HUES64 (cell line): ENCODE measurements at regions not wholly inside any gene's neighbourhood (a gene's known extent, or its start where the extent isn't known, plus 50 kb on each side); places are given as distances from the start of the nearest gene placed in this dataset.
"Not testable (repeated sequence)": the region's sequence is repeated elsewhere in the genome, so short reads cannot be mapped to it uniquely, and the experiment has no call there.

Source experiments
- H3K27ac ChIP-seq: 2 replicates; pipeline ENCODE4 v1.7.0; 2013; ENCODE audit warnings: low read depth, low read length, inconsistent platforms
- H3K27me3 ChIP-seq: 2 replicates; pipeline ENCODE4 v1.6.1; 2013; ENCODE audit warnings: mild to moderate bottlenecking, low read length; ENCODE audit not compliant: insufficient read depth
- H3K36me3 ChIP-seq: 2 replicates; pipeline ENCODE4 v1.6.1; 2013; ENCODE audit warnings: mild to moderate bottlenecking, low read length; ENCODE audit not compliant: insufficient read depth
- H3K4me1 ChIP-seq: 2 replicates; pipeline ENCODE4 v1.6.1; 2013; ENCODE audit warnings: mild to moderate bottlenecking, low read length, moderate library complexity; ENCODE audit not compliant: insufficient read depth
- H3K4me3 ChIP-seq: 2 replicates; pipeline ENCODE4 v1.5.1; 2013; ENCODE audit warnings: mild to moderate bottlenecking, low read length, moderate library complexity
- H3K9ac ChIP-seq: 2 replicates; pipeline ENCODE4 v1.6.1; 2013; ENCODE audit warnings: mild to moderate bottlenecking, low read depth, low read length
- H3K9me3 ChIP-seq: 2 replicates; pipeline ENCODE4 v1.6.1; 2013; ENCODE audit warnings: low read depth, low read length; ENCODE audit not compliant: insufficient read depth
- WGBS: fragments of 150-250, 120-280 bp; methylation state at CpG from one replicate; pipeline ENCODE4 v1.1.7; 2013; ENCODE audit warnings: missing lambda C conversion rate; 5-methylcytosine and 5-hydroxymethylcytosine counted together

- Histone ChIP-seq H3K36me3 (no peaks in the 10 kb centered on the region), H3K4me3 (no peak overlapping the region), H3K4me1 (no peaks in the 10 kb centered on the region), H3K9ac (no peak overlapping the region), H3K9me3 (peaks cover 77% of the 10 kb centered on the region), H3K27me3 (no peaks in the 10 kb centered on the region), H3K27ac (no peak overlapping the region)
- 57% methylated on average over 2 of the region's 2 CpGs for WGBS
These were observed 1157.4 kb downstream of the RPIA start for GRCh38 chr2:89848763-89849368.

- 67% methylated on average over 1 of the region's 3 CpGs for WGBS
- Histone ChIP-seq H3K36me3 (no peaks in the 10 kb centered on the region), H3K9ac (no peak overlapping the region), H3K27ac (no peak overlapping the region), H3K4me1 (no peaks in the 10 kb centered on the region), H3K4me3 (no peak overlapping the region), H3K9me3 (peaks cover 69% of the 10 kb centered on the region), H3K27me3 (no peaks in the 10 kb centered on the region)
These were observed 1158.3 kb downstream of the RPIA start for GRCh38 chr2:89849731-89850130.

- no peak overlapping the region for H3K9ac ChIP-seq
- H3K4me1 ChIP-seq = no peaks in the 10 kb centered on the region
- no peaks in the 10 kb centered on the region for H3K27me3 ChIP-seq
- H3K27ac ChIP-seq = no peak overlapping the region
- no peak overlapping the region for H3K4me3 ChIP-seq
- 78% methylated on average over 3 of the region's 3 CpGs for WGBS
- H3K36me3 ChIP-seq = no peaks in the 10 kb centered on the region
- H3K9me3 ChIP-seq = peaks cover 61% of the 10 kb centered on the region
These were observed 1159.0 kb downstream of the RPIA start for GRCh38 chr2:89850481-89850880.

GRCh38 chr2:89850881-89851582 is 1159.6 kb downstream of the RPIA start:
- 83% methylated on average over 4 of the region's 4 CpGs for WGBS
- H3K36me3 ChIP-seq = no peaks in the 10 kb centered on the region

GRCh38 chr2:89851583-89851905 is 1160.1 kb downstream of the RPIA start:
- H3K9ac ChIP-seq = no peak overlapping the region
- no peaks in the 10 kb centered on the region for H3K4me1 ChIP-seq
- H3K27me3 ChIP-seq = no peaks in the 10 kb centered on the region
- no peak overlapping the region for H3K4me3 ChIP-seq
- H3K27ac ChIP-seq = no peak overlapping the region
- H3K9me3 ChIP-seq = peaks cover 51% of the 10 kb centered on the region
- no peaks in the 10 kb centered on the region for H3K36me3 ChIP-seq
- 95% methylated on average over 1 of the region's 1 CpG for WGBS

More at GRCh38 chr2:89850881-89851582, 1159.6 kb downstream of the RPIA start:
- peaks cover 56% of the 10 kb centered on the region for H3K9me3 ChIP-seq
- H3K27ac ChIP-seq = no peak overlapping the region
- no peaks in the 10 kb centered on the region for H3K4me1 ChIP-seq
- no peaks in the 10 kb centered on the region for H3K27me3 ChIP-seq
- no peak overlapping the region for H3K9ac ChIP-seq
- no peak overlapping the region for H3K4me3 ChIP-seq

- H3K27ac ChIP-seq, H3K36me3 ChIP-seq, H3K27me3 ChIP-seq, H3K4me3 ChIP-seq, H3K9ac ChIP-seq, H3K4me1 ChIP-seq: not testable (repeated sequence)
- no CpG with 5 or more reads among the region's 1 CpG for WGBS
- peaks cover 34% of the 10 kb centered on the region for H3K9me3 ChIP-seq
These were observed 1162.0 kb downstream of the RPIA start for GRCh38 chr2:89853427-89853826.

- not testable (repeated sequence) for H3K36me3 ChIP-seq, H3K4me3 ChIP-seq, H3K27ac ChIP-seq, H3K4me1 ChIP-seq, H3K27me3 ChIP-seq, H3K9ac ChIP-seq
- peaks cover 10% of the 10 kb centered on the region for H3K9me3 ChIP-seq
- no CpG with 5 or more reads among the region's 2 CpGs for WGBS
These were observed 1164.3 kb downstream of the RPIA start for GRCh38 chr2:89855752-89856151.

GRCh38 chr2:89856305-89856704 is 1164.8 kb downstream of the RPIA start:
- H3K27ac ChIP-seq, H3K9me3 ChIP-seq, H3K36me3 ChIP-seq, H3K4me3 ChIP-seq, H3K27me3 ChIP-seq, H3K4me1 ChIP-seq, H3K9ac ChIP-seq: not testable (repeated sequence)
- no CpG with 5 or more reads among the region's 7 CpGs for WGBS

GRCh38 chr2:89862164-89862563 is 1170.7 kb downstream of the RPIA start:
- not testable (repeated sequence) for H3K4me1 ChIP-seq, H3K27ac ChIP-seq, H3K4me3 ChIP-seq, H3K36me3 ChIP-seq, H3K9ac ChIP-seq, H3K9me3 ChIP-seq, H3K27me3 ChIP-seq
- WGBS = no CpG with 5 or more reads among the region's 5 CpGs

- not testable (repeated sequence) for H3K4me3 ChIP-seq, H3K9ac ChIP-seq, H3K4me1 ChIP-seq, H3K9me3 ChIP-seq, H3K27me3 ChIP-seq, H3K36me3 ChIP-seq, H3K27ac ChIP-seq
- WGBS = no CpG with 5 or more reads among the region's 6 CpGs
These were observed 1171.7 kb downstream of the RPIA start for GRCh38 chr2:89863209-89863608.

- H3K27me3 ChIP-seq, H3K27ac ChIP-seq, H3K4me1 ChIP-seq, H3K36me3 ChIP-seq, H3K9me3 ChIP-seq, H3K4me3 ChIP-seq, H3K9ac ChIP-seq: not testable (repeated sequence)
- 100% methylated on average over 1 of the region's 9 CpGs for WGBS
These were observed 1183.5 kb downstream of the RPIA start for GRCh38 chr2:89874810-89875595.
